Limb (tissue), 2 donors: ENCODE measurements at regions not wholly inside any gene's neighbourhood (a gene's known extent, or its start where the extent isn't known, plus 50 kb on each side); places are given as distances from the start of the nearest gene placed in this dataset.

ENCODE experiments used
- DNase-seq, 2 donors: peaks; one replicate each; pipeline ENCODE4 v3.0.0-alpha.2; 2016; ENCODE audit errors: extremely low spot score in 2 of 2

GRCh38 chr2:22694300-22694699 lies 690.7 kb upstream of the KLHL29 start:
- DNase-seq, result no peak

GRCh38 chr2:22694856-22695255 lies 690.1 kb upstream of the KLHL29 start:
- DNase-seq, result no peak

- no peak for DNase-seq
These were observed 687.8 kb upstream of the KLHL29 start for GRCh38 chr2:22697054-22697788.

GRCh38 chr2:22701561-22702160 lies 683.3 kb upstream of the KLHL29 start:
- peak in 1 of 2 donors; percentile 14 for DNase-seq

- DNase-seq, result no peak
These were observed 681.6 kb upstream of the KLHL29 start for GRCh38 chr2:22703286-22703920.

- DNase-seq, result no peak
These were observed 665.6 kb upstream of the KLHL29 start for GRCh38 chr2:22719396-22719795.

GRCh38 chr2:22729466-22729865 lies 655.5 kb upstream of the KLHL29 start:
- DNase-seq, result no peak

- DNase-seq, result no peak
These were observed 650.5 kb upstream of the KLHL29 start for GRCh38 chr2:22734373-22735045.

- DNase-seq, result no peak
These were observed 647.8 kb upstream of the KLHL29 start for GRCh38 chr2:22737144-22737543.

- no peak for DNase-seq
These were observed 643.8 kb upstream of the KLHL29 start for GRCh38 chr2:22741216-22741615.

- no peak for DNase-seq
These were observed 636.1 kb upstream of the KLHL29 start for GRCh38 chr2:22748909-22749308.

- no peak for DNase-seq
These were observed 631.5 kb upstream of the KLHL29 start for GRCh38 chr2:22753476-22753875.

- no peak for DNase-seq
These were observed 628.5 kb upstream of the KLHL29 start for GRCh38 chr2:22756276-22757043.

- DNase-seq, result no peak
These were observed 615.5 kb upstream of the KLHL29 start for GRCh38 chr2:22769497-22769896.

GRCh38 chr2:22784566-22784965 lies 600.4 kb upstream of the KLHL29 start:
- DNase-seq, result no peak

GRCh38 chr2:22786817-22787216 lies 598.2 kb upstream of the KLHL29 start:
- no peak for DNase-seq

- no peak for DNase-seq
These were observed 597.2 kb upstream of the KLHL29 start for GRCh38 chr2:22787745-22788144.

- DNase-seq, result no peak
These were observed 596.1 kb upstream of the KLHL29 start for GRCh38 chr2:22788749-22789327.

GRCh38 chr2:22795287-22795866 lies 589.6 kb upstream of the KLHL29 start:
- no peak for DNase-seq

- no peak for DNase-seq
These were observed 586.6 kb upstream of the KLHL29 start for GRCh38 chr2:22798386-22798785.

GRCh38 chr2:22800412-22800811 lies 584.6 kb upstream of the KLHL29 start:
- no peak for DNase-seq
